Esophagus muscularis mucosa (tissue), 3 donors: ENCODE measurements at regions not wholly inside any gene's neighbourhood (a gene's known extent, or its start where the extent isn't known, plus 50 kb on each side); places are given as distances from the start of the nearest gene placed in this dataset.

Experiments
- CTCF ChIP-seq, 3 experiments: fragments of 200-600 bp in 2 of 3; fragments of 450-650 bp in 1 of 3; sonication (generic) in 2 of 3; IDR thresholded peaks; one replicate each; pipeline ENCODE4 v1.5.1; 2017 to 2019; ENCODE audit warnings: antibody characterized with exemption in 3 of 3, mild to moderate bottlenecking in 2 of 3, moderate library complexity in 1 of 3
- POLR2A ChIP-seq: fragments of 450-650 bp; IDR thresholded peaks from one replicate; pipeline ENCODE4 v1.6.1; 2017; ENCODE audit warnings: antibody characterized with exemption, moderate library complexity, mild to moderate bottlenecking, low read depth
- POLR2AphosphoS5 ChIP-seq, 2 donors: sonication (generic); formaldehyde crosslinking; IDR thresholded peaks; one replicate each; pipeline ENCODE4 v1.6.1; 2017; ENCODE audit warnings: antibody characterized with exemption in 2 of 2

GRCh38 chr9:81787747-81788632, 98.6 kb upstream of the TLE1 start:
- TF ChIP-seq CTCF (IDR thresholded peaks at IDR 0.05) (no peak), POLR2A (no peak), POLR2AphosphoS5 (IDR thresholded peaks at IDR 0.05) (no peak)
